NCI-H526 treated with DMSO at 0.1 percent for 48 hours (cell line): ENCODE measurements at regions not wholly inside any gene's neighbourhood (a gene's known extent, or its start where the extent isn't known, plus 50 kb on each side); places are given as distances from the start of the nearest gene placed in this dataset.

Experiments
- DNase-seq: peaks from one replicate; lab custom pipeline; 2025; lab: John Stamatoyannopoulos, UW

DNA sequence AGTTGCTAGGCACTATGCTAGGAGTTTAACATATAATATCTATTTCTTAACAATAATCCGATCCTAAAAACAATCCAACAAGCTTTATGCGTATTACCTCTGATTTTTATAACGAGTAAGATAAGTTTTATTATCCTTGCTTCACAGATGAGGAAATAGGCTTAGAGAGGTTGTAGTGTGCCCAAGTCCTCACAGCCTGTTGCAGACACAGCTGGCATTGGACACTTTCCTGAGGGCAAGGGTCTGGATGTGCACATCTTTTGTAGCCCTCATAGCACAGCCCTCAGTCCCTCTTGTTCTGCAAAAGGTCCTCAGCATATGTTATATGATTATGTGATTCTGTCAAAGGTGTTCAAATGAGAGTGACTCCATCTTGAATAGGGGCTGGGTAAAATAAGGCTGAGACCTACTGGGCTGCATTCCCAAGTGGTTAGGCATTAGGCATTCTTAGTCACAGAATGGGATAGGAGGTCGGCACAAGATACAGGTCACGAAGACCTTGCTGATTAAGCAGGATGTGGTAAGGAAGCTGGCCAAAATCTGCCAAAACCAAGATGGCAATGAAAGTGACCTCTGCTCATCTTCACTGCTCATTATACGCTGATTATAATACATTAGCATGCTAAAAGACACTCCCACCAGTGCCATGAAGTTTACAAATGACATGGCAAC lies 75.7 kb upstream of the F3 start:
- DNase-seq, result no peak

GRCh38 chr1:94616506-94616905 lies 74.9 kb upstream of the F3 start:
- DNase-seq, result no peak

- no peak for DNase-seq
Measured at GRCh38 chr1:94614996-94615395, 73.4 kb upstream of the F3 start.

GRCh38 chr1:94614168-94614815 lies 72.7 kb upstream of the F3 start:
- DNase-seq, result no peak

GRCh38 chr1:94612525-94613204 lies 71.1 kb upstream of the F3 start:
- DNase-seq, result no peak

GRCh38 chr1:94611681-94612475 lies 70.3 kb upstream of the F3 start:
- DNase-seq, result no peak

DNA sequence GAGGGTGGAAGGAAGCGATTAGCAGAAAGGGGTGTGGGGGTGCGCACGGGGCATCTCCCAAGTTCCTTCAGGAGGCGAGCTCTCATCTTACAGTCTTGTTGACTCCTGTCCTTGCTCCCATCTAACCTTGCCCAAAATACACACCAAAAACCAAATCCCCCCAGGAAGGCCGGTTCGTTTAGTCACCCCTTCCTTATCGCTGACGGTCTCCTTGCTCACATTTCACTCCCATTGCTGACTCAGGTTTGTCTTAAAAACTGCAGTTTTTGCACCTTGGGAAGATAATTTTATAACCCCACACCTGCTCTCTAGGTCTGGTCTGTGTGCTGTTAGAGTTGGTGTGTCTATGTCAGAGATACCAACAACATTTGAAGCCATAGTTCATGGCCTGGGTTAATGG lies 68.1 kb upstream of the F3 start:
- DNase-seq, result no peak

GRCh38 chr1:94608852-94609530 lies 67.4 kb upstream of the F3 start:
- no peak for DNase-seq

- no peak for DNase-seq
Measured at GRCh38 chr1:94608142-94608851, 66.7 kb upstream of the F3 start.

DNA sequence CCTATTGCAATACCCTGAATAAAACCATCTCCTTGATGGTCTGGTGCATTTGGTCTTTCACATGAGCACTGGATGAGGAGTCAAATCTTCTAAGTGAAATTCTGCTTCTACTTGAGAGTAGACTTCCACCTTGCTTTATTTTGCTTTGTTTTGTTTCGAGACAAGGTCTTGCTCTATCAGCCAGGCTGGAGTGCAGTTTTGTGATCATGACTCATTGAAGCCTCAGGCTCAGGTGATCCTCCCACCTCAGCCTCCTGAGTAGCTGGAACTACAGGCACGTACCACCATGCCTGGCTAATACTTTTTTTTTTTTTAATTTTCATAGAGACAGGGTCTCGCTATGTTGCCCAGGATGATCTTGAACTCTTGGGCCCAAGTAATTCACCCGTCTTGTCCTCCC lies 65.8 kb upstream of the F3 start:
- DNase-seq, result no peak

DNA sequence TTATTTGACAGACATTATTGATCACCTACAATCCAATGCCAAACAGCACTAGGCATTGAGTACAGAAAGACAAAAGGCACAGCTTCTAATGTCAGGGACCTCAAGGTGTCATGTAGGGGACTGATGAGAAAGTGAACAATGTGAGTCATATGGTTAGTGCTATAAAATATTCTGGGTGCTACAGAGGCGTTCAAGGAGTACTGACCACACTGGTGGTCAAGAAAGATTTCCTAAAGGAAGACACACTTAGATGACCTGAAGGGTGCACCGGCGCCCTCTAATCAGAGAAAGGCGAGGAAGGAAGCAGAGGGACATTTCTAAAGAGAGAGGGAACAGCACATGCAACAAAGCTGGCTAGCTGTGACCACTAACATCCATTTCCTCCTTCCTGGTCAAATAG lies 64.9 kb upstream of the F3 start:
- DNase-seq, result no peak

GRCh38 chr1:94603663-94604062 lies 62.1 kb upstream of the F3 start:
- no peak for DNase-seq

- DNase-seq, result no peak
Measured at GRCh38 chr1:94602802-94603625, 61.5 kb upstream of the F3 start.

DNA sequence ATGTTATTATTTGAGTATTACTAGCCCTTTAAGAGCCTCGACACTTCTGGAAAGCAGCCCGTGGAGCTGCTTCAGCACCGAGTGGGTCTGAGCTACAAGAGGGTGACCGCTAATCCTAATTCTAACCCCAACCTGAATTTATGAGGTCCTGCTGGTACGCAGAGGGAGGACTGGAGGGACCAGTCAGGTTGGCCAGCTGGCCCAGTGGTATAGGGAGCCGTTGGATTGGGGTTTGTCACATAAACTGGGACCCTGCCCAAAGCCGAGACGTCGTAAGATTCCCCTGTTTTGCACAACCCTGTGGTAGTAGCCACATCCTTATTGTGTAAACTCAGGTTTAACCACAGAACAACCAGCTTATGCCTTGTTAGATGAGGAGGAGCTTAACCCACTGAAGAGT lies 60.8 kb upstream of the F3 start:
- no peak for DNase-seq

DNA sequence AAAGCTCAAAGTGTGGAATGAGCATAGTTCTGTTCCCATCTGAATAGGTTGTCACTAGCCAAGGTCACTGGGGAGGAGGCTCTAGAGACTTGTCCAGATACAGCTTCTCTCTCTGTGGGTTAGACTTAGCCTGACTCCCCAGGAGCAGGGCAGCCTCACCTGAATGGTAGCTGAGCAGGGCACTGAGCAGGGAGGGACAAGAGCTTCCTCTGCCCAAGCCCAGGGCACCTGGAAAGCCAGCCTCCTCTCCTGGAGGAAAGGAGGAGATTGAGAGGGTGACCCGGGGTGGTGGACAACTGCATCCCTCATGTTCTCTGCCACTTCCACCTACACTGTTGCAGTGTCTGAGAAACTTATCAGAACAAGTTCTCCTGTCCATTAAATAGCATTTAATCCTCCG lies 59.0 kb upstream of the F3 start:
- no peak for DNase-seq

- DNase-seq, result no peak
Measured at GRCh38 chr1:94599095-94599813, 57.7 kb upstream of the F3 start.

DNA sequence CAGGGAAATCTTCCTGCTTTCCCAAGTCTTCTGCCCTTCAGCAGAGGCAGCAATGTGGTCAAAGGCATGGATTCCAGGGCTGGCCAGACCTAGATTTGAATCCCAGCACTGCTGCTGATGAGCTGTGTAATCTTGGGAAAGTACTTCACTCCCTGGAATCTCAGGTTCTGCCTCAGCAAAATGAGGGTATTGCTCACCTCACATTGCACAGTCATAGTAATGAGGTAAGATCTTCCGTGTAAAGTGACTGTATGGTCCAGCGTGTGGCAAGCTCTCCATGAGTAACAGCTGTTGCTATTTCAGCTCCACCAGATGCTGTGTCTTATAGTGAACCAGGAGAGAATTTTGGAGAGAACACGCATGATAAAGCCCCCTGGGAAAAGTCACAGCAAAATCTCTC lies 56.1 kb upstream of the F3 start:
- DNase-seq, result no peak

DNA sequence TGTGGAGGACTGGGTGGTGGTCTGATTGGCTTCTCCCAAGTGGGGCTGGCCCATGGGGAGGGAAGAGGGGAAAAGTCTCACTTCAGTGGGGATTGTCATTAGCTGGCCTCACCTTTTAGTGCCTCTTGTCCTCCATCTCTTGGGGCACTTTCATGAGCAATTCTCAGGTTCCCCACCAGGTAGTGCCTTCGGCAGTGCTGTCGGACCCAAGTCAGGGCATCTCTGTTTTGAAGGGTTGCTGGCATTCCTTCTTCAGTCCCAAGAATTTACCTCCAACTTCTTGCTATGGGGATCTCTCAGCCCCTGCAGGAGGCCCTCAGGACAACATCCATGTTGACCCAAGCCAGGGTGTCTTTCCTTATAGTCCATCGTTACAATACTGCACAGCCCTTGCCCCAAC lies 54.7 kb upstream of the F3 start:
- DNase-seq, result no peak

- no peak for DNase-seq
Measured at GRCh38 chr1:94595658-94596057, 54.1 kb upstream of the F3 start.

GRCh38 chr1:94593611-94594010 lies 52.1 kb upstream of the F3 start:
- no peak for DNase-seq
